NOMO-1 treated with dmso at 0.1 percent for 144 hours (cell line): ENCODE measurements at regions not wholly inside any gene's neighbourhood (a gene's known extent, or its start where the extent isn't known, plus 50 kb on each side); places are given as distances from the start of the nearest gene placed in this dataset.

Source experiments
- DNase-seq: peaks from one replicate; lab custom pipeline; 2025; ENCODE audit not compliant: unreplicated experiment; lab: John Stamatoyannopoulos, UW

DNA sequence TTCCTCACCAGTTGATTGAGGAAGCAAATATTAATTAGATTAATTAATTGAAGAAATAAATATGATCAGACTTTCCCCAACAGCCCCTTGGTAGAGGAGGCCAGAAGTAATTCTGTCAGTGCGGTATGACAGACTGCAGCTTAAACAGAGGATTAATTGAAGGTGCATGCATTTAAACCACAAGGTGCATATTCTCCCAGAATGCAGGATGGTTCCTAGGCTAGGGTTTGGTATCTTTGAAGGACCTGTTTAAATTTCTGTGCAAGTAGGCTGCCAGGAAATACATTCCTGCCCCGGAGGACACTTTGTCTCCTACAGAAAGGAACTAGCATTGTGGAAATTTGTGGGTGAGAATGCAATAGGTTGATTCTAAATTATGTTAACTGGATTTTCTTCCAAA, 50.5 kb upstream of the PALM2AKAP2 start:
- DNase-seq, result no peak
